Upper lobe of left lung (tissue), 6 donors: ENCODE measurements at regions not wholly inside any gene's neighbourhood (a gene's known extent, or its start where the extent isn't known, plus 50 kb on each side); places are given as distances from the start of the nearest gene placed in this dataset.

Source experiments
- ATAC-seq, 2 donors: fragments of 200-7000 bp; cut with Tn5 transposase; one replicate each; pipeline ENCODE4 v1.9.1; 2022; ENCODE audit warnings: mild to moderate bottlenecking in 2 of 2, moderate library complexity in 2 of 2; ENCODE audit not compliant: low FRiP score in 2 of 2
- DNase-seq, 2 donors: peaks; one replicate each; pipeline ENCODE4 v3.0.0-alpha.2; 2019 to 2020
- H3K27ac ChIP-seq, 4 donors: fragments of 200-600 bp; sonication (generic); one replicate each; pipeline ENCODE4 v1.5.1; 2016 to 2019
- H3K27me3 ChIP-seq, 4 donors: fragments of 200-600 bp; sonication (generic); one replicate each; pipeline ENCODE4 v1.5.1; 2017 to 2019
- H3K36me3 ChIP-seq, 4 donors: fragments of 200-600 bp; sonication (generic); one replicate each; pipeline ENCODE4 v1.5.1; 2016 to 2019
- H3K4me1 ChIP-seq, 4 donors: fragments of 200-600 bp; sonication (generic); one replicate each; pipeline ENCODE4 v1.5.1; 2018 to 2019
- H3K4me3 ChIP-seq, 4 donors: fragments of 200-600 bp; sonication (generic); one replicate each; pipeline ENCODE4 v1.5.1; 2017 to 2019; ENCODE audit warnings: mild to moderate bottlenecking in 2 of 4, moderate library complexity in 1 of 4
- H3K9me3 ChIP-seq, 4 donors: fragments of 200-600 bp; sonication (generic); one replicate each; pipeline ENCODE4 v1.5.1; 2018 to 2019
- CTCF ChIP-seq, 6 experiments: fragments of 450-650 bp in 4 of 6; fragments of 200-600 bp in 2 of 6; sonication (generic) in 2 of 6; IDR thresholded peaks; one replicate each; pipeline ENCODE4 v1.5.1; 2016 to 2019; ENCODE audit warnings: antibody characterized with exemption in 6 of 6
- EP300 ChIP-seq, 4 donors: sonication (generic); formaldehyde crosslinking; IDR thresholded peaks; one replicate each; pipeline ENCODE4 v1.5.1; 2017; ENCODE audit warnings: antibody characterized with exemption in 4 of 4, control low read depth in 2 of 4
- POLR2A ChIP-seq, 4 donors: fragments of 450-650 bp; IDR thresholded peaks; one replicate each; pipeline ENCODE4 v1.5.1; 2016 to 2017; ENCODE audit warnings: antibody characterized with exemption in 4 of 4, mild to moderate bottlenecking in 2 of 4
- POLR2AphosphoS5 ChIP-seq, 2 donors: sonication (generic); formaldehyde crosslinking; IDR thresholded peaks; one replicate each; pipeline ENCODE4 v1.5.1; 2017; ENCODE audit warnings: antibody characterized with exemption in 2 of 2
- WGBS, 2 donors: methylation state at CpG; one replicate each; pipeline ENCODE4 v1.1.5; 2017 to 2018; 5-methylcytosine and 5-hydroxymethylcytosine counted together
- donor health status: DM: no; HTN: no; CAD: no; lungs with moderate emphysema.
- donor health status: DM: no; HTN: yes; CAD: no; lungs with severe emphysema.

- no peak overlapping the region for H3K27ac ChIP-seq
- no peaks in the 10 kb centered on the region for H3K27me3 ChIP-seq
- DNase-seq (no peak), ATAC-seq (no peak)
- no peak overlapping the region for H3K4me3 ChIP-seq
- H3K9me3 ChIP-seq, result no peaks in the 10 kb centered on the region
- no peaks in the 10 kb centered on the region for H3K4me1 ChIP-seq
- TF ChIP-seq POLR2AphosphoS5 (IDR thresholded peaks at IDR 0.05) (no peak), EP300 (IDR thresholded peaks at IDR 0.05) (no peak), CTCF (IDR thresholded peaks at IDR 0.05) (no peak), POLR2A (IDR thresholded peaks at IDR 0.05) (no peak)
- H3K36me3 ChIP-seq, result no peaks in the 10 kb centered on the region
Observed at GRCh38 chr2:163859951-163860350, 124.1 kb upstream of the FIGN start.

- H3K4me1 ChIP-seq, result no peaks in the 10 kb centered on the region
- ATAC-seq (no peak), DNase-seq (no peak)
- WGBS, 2 donors, result 30 to 42% methylated on average over 2 of the region's 2 CpGs
- TF ChIP-seq POLR2A (IDR thresholded peaks at IDR 0.05), result no peak
- no peak for TF ChIP-seq EP300 (IDR thresholded peaks at IDR 0.05)
- no peak for TF ChIP-seq CTCF (IDR thresholded peaks at IDR 0.05)
- no peak for TF ChIP-seq POLR2AphosphoS5 (IDR thresholded peaks at IDR 0.05)
- H3K36me3 ChIP-seq, result no peaks in the 10 kb centered on the region
- no peak overlapping the region for H3K27ac ChIP-seq
- no peaks in the 10 kb centered on the region for H3K9me3 ChIP-seq
- no peak overlapping the region for H3K4me3 ChIP-seq
- H3K27me3 ChIP-seq, result no peaks in the 10 kb centered on the region
Observed at GRCh38 chr2:163856941-163857340, 121.1 kb upstream of the FIGN start.

GRCh38 chr2:163852616-163853015, 116.8 kb upstream of the FIGN start:
- H3K4me1 ChIP-seq, result no peaks in the 10 kb centered on the region
- H3K36me3 ChIP-seq, result no peaks in the 10 kb centered on the region
- ATAC-seq (no peak), DNase-seq (no peak)
- H3K27me3 ChIP-seq, result no peaks in the 10 kb centered on the region
- H3K4me3 ChIP-seq, result no peak overlapping the region
- WGBS, 2 donors, result 48 to 55% methylated on average over 3 of the region's 3 CpGs
- no peak overlapping the region for H3K27ac ChIP-seq
- TF ChIP-seq POLR2AphosphoS5 (IDR thresholded peaks at IDR 0.05) (no peak), EP300 (IDR thresholded peaks at IDR 0.05) (no peak), CTCF (IDR thresholded peaks at IDR 0.05) (no peak), POLR2A (IDR thresholded peaks at IDR 0.05) (no peak)
- H3K9me3 ChIP-seq, result no peaks in the 10 kb centered on the region

- Histone ChIP-seq H3K27ac (no peak overlapping the region), H3K27me3 (no peaks in the 10 kb centered on the region), H3K9me3 (no peaks in the 10 kb centered on the region), H3K4me1 (no peaks in the 10 kb centered on the region), H3K4me3 (no peak overlapping the region), H3K36me3 (no peaks in the 10 kb centered on the region)
- WGBS, 2 donors, result 84 to 92% methylated on average over 3 of the region's 3 CpGs
- DNase-seq, result no peak
- no peak for ATAC-seq
- TF ChIP-seq POLR2A (IDR thresholded peaks at IDR 0.05) (no peak), POLR2AphosphoS5 (IDR thresholded peaks at IDR 0.05) (no peak), CTCF (IDR thresholded peaks at IDR 0.05) (no peak), EP300 (IDR thresholded peaks at IDR 0.05) (no peak)
Observed at GRCh38 chr2:163849756-163850435, 114.1 kb upstream of the FIGN start.

GRCh38 chr2:163838890-163839289, 103.1 kb upstream of the FIGN start:
- Histone ChIP-seq H3K36me3 (no peaks in the 10 kb centered on the region), H3K4me3 (no peak overlapping the region), H3K27me3 (no peaks in the 10 kb centered on the region), H3K4me1 (no peaks in the 10 kb centered on the region), H3K27ac (no peak overlapping the region), H3K9me3 (no peaks in the 10 kb centered on the region)
- DNase-seq (no peak), ATAC-seq (no peak)
- no peak for TF ChIP-seq POLR2AphosphoS5 (IDR thresholded peaks at IDR 0.05)
- TF ChIP-seq CTCF (IDR thresholded peaks at IDR 0.05), result no peak
- TF ChIP-seq EP300 (IDR thresholded peaks at IDR 0.05), result no peak
- TF ChIP-seq POLR2A (IDR thresholded peaks at IDR 0.05), result no peak
